Lung (tissue), 11 donors: ENCODE measurements at regions not wholly inside any gene's neighbourhood (a gene's known extent, or its start where the extent isn't known, plus 50 kb on each side); places are given as distances from the start of the nearest gene placed in this dataset.

Experiments used
- ATAC-seq: fragments of 200-7000 bp; cut with Tn5 transposase; one replicate; pipeline ENCODE4 v1.9.1; 2020; ENCODE audit warnings: moderate number of reproducible peaks; ENCODE audit not compliant: insufficient read depth, low FRiP score
- DNase-seq, 3 donors: peaks; one replicate each; pipeline ENCODE4 v3.0.0-alpha.2; 2013 to 2017
- H3K27ac ChIP-seq, 2 donors: one replicate each; pipeline ENCODE4 v1.5.1; 2013; ENCODE audit warnings: mild to moderate bottlenecking in 2 of 2, moderate library complexity in 2 of 2, control low read depth in 1 of 2, inconsistent platforms in 1 of 2, low read depth in 1 of 2, low read length in 1 of 2
- H3K27me3 ChIP-seq, 3 donors: one replicate each; pipeline ENCODE4 v1.5.1; 2013; ENCODE audit warnings: low read length in 2 of 3; ENCODE audit not compliant: control insufficient read depth in 3 of 3, insufficient read depth in 3 of 3
- H3K36me3 ChIP-seq, 4 donors: one replicate each; pipeline ENCODE4 v1.5.1; 2013; ENCODE audit warnings: low read length in 4 of 4, mild to moderate bottlenecking in 1 of 4, moderate library complexity in 1 of 4; ENCODE audit not compliant: control insufficient read depth in 4 of 4, insufficient read depth in 4 of 4
- H3K4me1 ChIP-seq, 5 donors: one replicate each; pipeline ENCODE4 v1.5.1; 2013; ENCODE audit warnings: low read length in 5 of 5, mild to moderate bottlenecking in 2 of 5, moderate library complexity in 1 of 5; ENCODE audit not compliant: control insufficient read depth in 5 of 5, insufficient read depth in 5 of 5
- H3K4me3 ChIP-seq: one replicate; pipeline ENCODE4 v1.5.1; 2013; ENCODE audit warnings: mild to moderate bottlenecking, control low read depth, moderate library complexity
- H3K9ac ChIP-seq, 2 donors: one replicate each; pipeline ENCODE4 v1.5.1; 2013; ENCODE audit warnings: low read length in 2 of 2, control low read depth in 1 of 2; ENCODE audit not compliant: insufficient read depth in 1 of 2
- H3K9me3 ChIP-seq, 4 donors: one replicate each; pipeline ENCODE4 v1.5.1; 2013; ENCODE audit warnings: low read length in 3 of 4, mild to moderate bottlenecking in 1 of 4, moderate library complexity in 1 of 4; ENCODE audit not compliant: control insufficient read depth in 4 of 4, insufficient read depth in 3 of 4
- CTCF ChIP-seq: IDR thresholded peaks from 2 replicates; pipeline ENCODE4 v1.5.1; 2012; ENCODE audit warnings: mild to moderate bottlenecking; ENCODE audit errors: control extremely low read depth, extremely low read depth
- WGBS, 2 donors: extraction: QIAGEN DNeasy Blood & Tissue Kit; methylation state at CpG; one replicate each; pipeline ENCODE4 v1.1.7; 2013; 5-methylcytosine and 5-hydroxymethylcytosine counted together
- donor health status: control.
- donor health status: control.
- donor health status: Bipolar disorder and iron deficiency.
- donor health status: healthy.
- donor health status: DM: yes; HTN: yes; CAD: no.

GRCh38 chr3:6799264-6799915, 61.5 kb upstream of the GRM7 start:
- WGBS, 2 donors, result 57 to 64% methylated on average over 6 of the region's 6 CpGs
- Histone ChIP-seq H3K4me3 (no peak overlapping the region), H3K9me3 (no peaks in the 10 kb centered on the region), H3K27ac (no peak overlapping the region), H3K4me1 (no peaks in the 10 kb centered on the region), H3K9ac (no peak overlapping the region), H3K36me3 (no peaks in the 10 kb centered on the region), H3K27me3 (no peaks in the 10 kb centered on the region)
- DNase-seq (peak; percentile 11 to 34 (median 13)), ATAC-seq (no peak)
- peak; percentile 45 for TF ChIP-seq CTCF

GRCh38 chr3:6803619-6804018, 57.3 kb upstream of the GRM7 start:
- Histone ChIP-seq H3K27me3 (no peaks in the 10 kb centered on the region), H3K4me3 (no peak overlapping the region), H3K4me1 (no peaks in the 10 kb centered on the region), H3K27ac (no peak overlapping the region), H3K9ac (no peak overlapping the region), H3K36me3 (no peaks in the 10 kb centered on the region), H3K9me3 (no peaks in the 10 kb centered on the region)
- WGBS, 2 donors, result 87 to 95% methylated on average over 3 of the region's 3 CpGs
- ATAC-seq, result no peak
- DNase-seq, result peak in 1 of 3 donors; percentile 4
- TF ChIP-seq CTCF, result no peak

GRCh38 chr3:6805236-6805635, 55.7 kb upstream of the GRM7 start:
- 61 to 71% methylated on average over 2 of the region's 2 CpGs for WGBS, 2 donors
- Histone ChIP-seq H3K4me3 (no peak overlapping the region), H3K4me1 (no peaks in the 10 kb centered on the region), H3K9ac (no peak overlapping the region), H3K9me3 (no peaks in the 10 kb centered on the region), H3K36me3 (no peaks in the 10 kb centered on the region), H3K27ac (no peak overlapping the region), H3K27me3 (no peaks in the 10 kb centered on the region)
- no peak for TF ChIP-seq CTCF
- ATAC-seq (no peak), DNase-seq (no peak)

- no peaks in the 10 kb centered on the region for H3K36me3 ChIP-seq
- peaks cover 0 to 4% (median 0%) of the 10 kb centered on the region in 4 donors for H3K9me3 ChIP-seq
- DNase-seq (no peak), ATAC-seq (no peak)
- no peak overlapping the region for H3K27ac ChIP-seq
- H3K4me3 ChIP-seq, result no peak overlapping the region
- WGBS, 2 donors, result 73 to 83% methylated on average over 3 of the region's 3 CpGs
- TF ChIP-seq CTCF, result no peak
- H3K4me1 ChIP-seq, result no peaks in the 10 kb centered on the region
- H3K9ac ChIP-seq, result no peak overlapping the region
- H3K27me3 ChIP-seq, result no peaks in the 10 kb centered on the region
These were observed 53.9 kb upstream of the GRM7 start for GRCh38 chr3:6806991-6807390.
